ENCODE measurements at regions not wholly inside any gene's neighbourhood (a gene's known extent, or its start where the extent isn't known, plus 50 kb on each side); places are given as distances from the start of the nearest gene placed in this dataset.

- no peak for DNase-seq (ENCODE audit: extremely low spot score)
- ChIA-PET CTCF (no interaction called here), POLR2A (no interaction called here)
- TF ChIP-seq TARDBP (IDR thresholded peaks at IDR 0.05) (no peak), FOXA1 (IDR thresholded peaks at IDR 0.05) (no peak), L3MBTL2 (conservative IDR thresholded peaks at IDR 0.05) (no peak), ZNF384 (IDR thresholded peaks at IDR 0.05) (no peak), FOXK2 (IDR thresholded peaks at IDR 0.05) (no peak), NFRKB (IDR thresholded peaks at IDR 0.05) (no peak), CTBP1 (IDR thresholded peaks at IDR 0.05; ENCODE audit: borderline replicate concordance) (no peak), BHLHE40 (IDR thresholded peaks at IDR 0.05; ENCODE audit: borderline replicate concordance) (no peak), SUZ12 (IDR thresholded peaks at IDR 0.05) (no peak), PKNOX1 (IDR thresholded peaks at IDR 0.05) (no peak)
Measured at GRCh38 chr16:73275024-73275423, 227.1 kb upstream of the ZFHX3 start.

- CTCF ChIA-PET: no interaction called here
- DNase-seq (ENCODE audit: extremely low spot score): no peak
- POLR2A ChIA-PET: no interaction called here
- no peak for TF ChIP-seq PKNOX1 (IDR thresholded peaks at IDR 0.05)
- TF ChIP-seq ELF4 (IDR thresholded peaks at IDR 0.05): no peak
- no peak for TF ChIP-seq FOXA1 (IDR thresholded peaks at IDR 0.05)
- no peak for TF ChIP-seq ZNF384 (IDR thresholded peaks at IDR 0.05)
- no peak for TF ChIP-seq SP1 (IDR thresholded peaks at IDR 0.05)
- no peak for TF ChIP-seq SUZ12 (IDR thresholded peaks at IDR 0.05)
- no peak for TF ChIP-seq LEF1 (IDR thresholded peaks at IDR 0.05; ENCODE audit: borderline replicate concordance)
- no peak for TF ChIP-seq CTBP1 (IDR thresholded peaks at IDR 0.05; ENCODE audit: borderline replicate concordance)
- no peak for TF ChIP-seq BHLHE40 (IDR thresholded peaks at IDR 0.05; ENCODE audit: borderline replicate concordance)
- TF ChIP-seq ARNT (IDR thresholded peaks at IDR 0.05): no peak
- no peak for TF ChIP-seq L3MBTL2 (conservative IDR thresholded peaks at IDR 0.05)
- TF ChIP-seq FOXM1 (IDR thresholded peaks at IDR 0.05; ENCODE audit: borderline replicate concordance): no peak
- TF ChIP-seq NFRKB (IDR thresholded peaks at IDR 0.05): no peak
- TF ChIP-seq FOXK2 (IDR thresholded peaks at IDR 0.05): no peak
- no peak for TF ChIP-seq TARDBP (IDR thresholded peaks at IDR 0.05)
- no peak for TF ChIP-seq HDGF (IDR thresholded peaks at IDR 0.05; ENCODE audit: borderline replicate concordance)
Measured at GRCh38 chr16:73274140-73274539, 226.2 kb upstream of the ZFHX3 start.

- ChIA-PET CTCF (no interaction called here), POLR2A (no interaction called here)
- peak; percentile 30 for DNase-seq (ENCODE audit: extremely low spot score)
- TF ChIP-seq L3MBTL2 (conservative IDR thresholded peaks at IDR 0.05) (no peak), ARNT (IDR thresholded peaks at IDR 0.05) (no peak), FOXM1 (IDR thresholded peaks at IDR 0.05; ENCODE audit: borderline replicate concordance) (no peak), NFRKB (IDR thresholded peaks at IDR 0.05) (no peak), SUZ12 (IDR thresholded peaks at IDR 0.05) (no peak), CTBP1 (IDR thresholded peaks at IDR 0.05; ENCODE audit: borderline replicate concordance) (no peak), BHLHE40 (IDR thresholded peaks at IDR 0.05; ENCODE audit: borderline replicate concordance) (no peak), HDGF (IDR thresholded peaks at IDR 0.05; ENCODE audit: borderline replicate concordance) (no peak)
Measured at GRCh38 chr16:73268366-73268993, 220.6 kb upstream of the ZFHX3 start.

- no peak for TF ChIP-seq SUZ12 (IDR thresholded peaks at IDR 0.05)
- TF ChIP-seq ZNF384 (IDR thresholded peaks at IDR 0.05): no peak
- TF ChIP-seq CTBP1 (IDR thresholded peaks at IDR 0.05; ENCODE audit: borderline replicate concordance): no peak
- TF ChIP-seq SP1 (IDR thresholded peaks at IDR 0.05): no peak
- no peak for TF ChIP-seq BHLHE40 (IDR thresholded peaks at IDR 0.05; ENCODE audit: borderline replicate concordance)
- no peak for TF ChIP-seq FOXA1 (IDR thresholded peaks at IDR 0.05)
- TF ChIP-seq ELF4 (IDR thresholded peaks at IDR 0.05): no peak
- no peak for TF ChIP-seq PKNOX1 (IDR thresholded peaks at IDR 0.05)
- no peak for TF ChIP-seq ARNT (IDR thresholded peaks at IDR 0.05)
- TF ChIP-seq TARDBP (IDR thresholded peaks at IDR 0.05): no peak
- TF ChIP-seq LEF1 (IDR thresholded peaks at IDR 0.05; ENCODE audit: borderline replicate concordance): no peak
- no peak for TF ChIP-seq L3MBTL2 (conservative IDR thresholded peaks at IDR 0.05)
- no peak for TF ChIP-seq FOXM1 (IDR thresholded peaks at IDR 0.05; ENCODE audit: borderline replicate concordance)
- TF ChIP-seq HDGF (IDR thresholded peaks at IDR 0.05; ENCODE audit: borderline replicate concordance): no peak
- no peak for TF ChIP-seq NFRKB (IDR thresholded peaks at IDR 0.05)
- TF ChIP-seq FOXK2 (IDR thresholded peaks at IDR 0.05): no peak
- CTCF ChIA-PET: no interaction called here
- DNase-seq (ENCODE audit: extremely low spot score): no peak
- POLR2A ChIA-PET: no interaction called here
Measured at GRCh38 chr16:73265935-73266334, 218.0 kb upstream of the ZFHX3 start.

GRCh38 chr16:73265124-73265837 is 217.4 kb upstream of the ZFHX3 start:
- DNase-seq (ENCODE audit: extremely low spot score): peak; percentile 25
- POLR2A ChIA-PET: no interaction called here
- CTCF ChIA-PET: no interaction called here
- TF ChIP-seq FOXA1 (IDR thresholded peaks at IDR 0.05): no peak
- TF ChIP-seq PKNOX1 (IDR thresholded peaks at IDR 0.05): no peak
- no peak for TF ChIP-seq NFRKB (IDR thresholded peaks at IDR 0.05)
- no peak for TF ChIP-seq LEF1 (IDR thresholded peaks at IDR 0.05; ENCODE audit: borderline replicate concordance)
- TF ChIP-seq L3MBTL2 (conservative IDR thresholded peaks at IDR 0.05): no peak
- no peak for TF ChIP-seq CTBP1 (IDR thresholded peaks at IDR 0.05; ENCODE audit: borderline replicate concordance)
- no peak for TF ChIP-seq SP1 (IDR thresholded peaks at IDR 0.05)
- no peak for TF ChIP-seq HDGF (IDR thresholded peaks at IDR 0.05; ENCODE audit: borderline replicate concordance)
- no peak for TF ChIP-seq SUZ12 (IDR thresholded peaks at IDR 0.05)
- TF ChIP-seq ZNF384 (IDR thresholded peaks at IDR 0.05): no peak
- TF ChIP-seq ARNT (IDR thresholded peaks at IDR 0.05): no peak
- no peak for TF ChIP-seq FOXK2 (IDR thresholded peaks at IDR 0.05)
- no peak for TF ChIP-seq FOXM1 (IDR thresholded peaks at IDR 0.05; ENCODE audit: borderline replicate concordance)

Measured in HEK293T (cell line).